GM18507 (cell line): ENCODE measurements at regions not wholly inside any gene's neighbourhood (a gene's known extent, or its start where the extent isn't known, plus 50 kb on each side); places are given as distances from the start of the nearest gene placed in this dataset.

Experiments used
- DNase-seq: peaks from one replicate; pipeline ENCODE4 v3.0.0; 2011; ENCODE audit warnings: low read depth; ENCODE audit not compliant: insufficient read length; ENCODE audit errors: extremely low spot score
- FAIRE-seq: peaks from 2 replicates; lab custom pipeline; 2011; peaks lifted over from hg19 to GRCh38; lab: Jason Lieb, UNC

- FAIRE-seq (no peak), DNase-seq (no peak)
These were observed 125.0 kb upstream of the APC start for GRCh38 chr5:112612663-112613062.

- no peak for DNase-seq
- FAIRE-seq = no peak
These were observed 123.4 kb upstream of the APC start for GRCh38 chr5:112614285-112614684.

GRCh38 chr5:112614986-112615385 lies 122.7 kb upstream of the APC start:
- DNase-seq (no peak), FAIRE-seq (no peak)

GRCh38 chr5:112616812-112617547 lies 120.7 kb upstream of the APC start:
- FAIRE-seq (no peak), DNase-seq (no peak)

DNA sequence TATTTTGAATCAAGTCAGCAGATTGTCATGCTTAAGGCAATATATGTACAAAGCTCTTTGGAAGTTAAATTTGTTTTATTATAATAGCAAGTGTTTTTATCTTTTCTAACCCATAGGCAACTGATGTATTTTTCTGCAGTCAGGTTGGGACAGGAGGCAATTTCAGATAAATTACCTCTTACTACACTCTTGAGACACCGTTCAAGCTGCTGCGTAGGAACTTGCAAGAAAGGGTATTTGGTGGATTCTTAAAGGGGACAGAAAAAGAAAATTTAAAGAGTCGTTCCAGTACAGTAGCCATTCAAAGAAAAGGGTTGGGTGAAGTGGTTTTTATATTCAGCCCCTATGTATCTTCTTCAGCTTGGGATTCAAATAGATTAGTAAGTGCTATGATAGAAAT lies 112.4 kb upstream of the APC start:
- FAIRE-seq = no peak

DNA sequence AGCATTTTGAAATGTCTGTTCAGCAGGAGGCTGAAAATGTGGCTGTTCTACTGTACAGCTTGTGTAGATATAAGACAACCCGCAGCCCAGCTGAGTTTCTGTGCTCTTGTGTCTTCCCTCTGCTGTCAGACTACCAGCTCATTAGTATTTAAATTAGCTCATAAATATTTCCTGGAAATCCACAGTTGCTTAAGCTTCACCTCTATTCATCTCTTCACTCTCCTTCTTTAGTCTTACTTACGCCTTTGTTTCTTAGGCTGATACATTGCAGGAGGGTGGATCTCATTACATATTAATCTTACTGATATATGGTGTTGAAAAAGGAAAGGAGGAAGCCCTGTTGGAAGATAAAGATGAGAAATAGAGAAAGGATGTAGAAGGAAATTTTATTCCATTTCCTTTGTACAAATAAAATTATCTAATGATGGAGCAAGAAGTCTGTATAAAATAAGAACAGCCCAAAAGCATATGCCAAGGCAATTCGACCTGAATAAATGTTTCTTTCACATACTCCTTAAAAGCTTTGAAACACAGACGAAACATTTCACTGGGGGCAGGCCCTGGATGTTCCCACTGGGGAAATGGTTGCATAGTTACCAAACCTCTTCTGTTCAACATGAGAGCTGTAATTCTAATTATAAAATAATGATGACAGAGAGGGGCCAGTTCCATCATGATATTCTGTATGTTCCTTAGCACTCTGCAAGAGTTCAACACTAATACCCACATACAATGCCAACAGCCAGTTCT lies 111.8 kb upstream of the APC start:
- no peak for DNase-seq
- FAIRE-seq = no peak

More for the DNA sequence above, 112.4 kb upstream of the APC start:
- no peak for DNase-seq

- no peak for FAIRE-seq
- DNase-seq = no peak
These were observed 111.0 kb upstream of the APC start for GRCh38 chr5:112626715-112627114.

DNA sequence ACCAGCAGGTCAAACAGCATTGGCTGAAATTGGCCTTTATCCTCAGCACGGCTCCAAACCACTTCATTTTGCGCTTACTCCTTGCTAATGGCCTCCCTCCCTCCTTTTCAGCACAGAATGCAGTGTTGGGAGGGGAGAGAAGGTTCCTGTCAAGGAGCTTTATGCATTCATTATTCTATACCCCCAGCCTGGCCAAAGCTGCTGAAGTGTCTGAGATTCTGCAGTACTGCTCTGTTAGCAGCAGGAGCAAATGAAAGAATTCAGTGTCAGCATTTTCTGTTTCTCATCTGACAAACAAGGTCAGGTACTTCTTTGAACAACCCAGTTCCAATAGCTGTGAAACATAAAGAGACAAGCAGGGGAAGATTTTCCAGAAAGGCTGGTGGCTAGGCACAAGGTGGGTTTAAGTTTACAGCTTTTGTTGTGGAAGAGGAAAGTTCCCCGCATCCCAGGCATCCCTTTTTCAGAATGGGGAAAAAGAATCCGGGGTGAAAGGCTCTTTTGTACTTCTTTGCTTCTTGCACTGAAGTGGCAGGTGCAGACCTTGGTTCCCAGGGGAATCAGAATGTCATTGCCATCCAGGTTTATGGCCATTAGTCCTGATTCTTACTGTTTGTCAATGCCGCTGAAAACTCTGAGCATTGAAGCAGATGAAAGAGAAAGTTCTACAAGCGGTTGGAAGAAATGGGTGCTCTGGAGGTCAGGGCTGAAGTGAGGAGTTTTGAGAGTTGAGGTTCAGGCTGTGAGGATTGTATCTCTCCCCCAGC lies 109.3 kb upstream of the APC start:
- DNase-seq (no peak), FAIRE-seq (no peak)

DNA sequence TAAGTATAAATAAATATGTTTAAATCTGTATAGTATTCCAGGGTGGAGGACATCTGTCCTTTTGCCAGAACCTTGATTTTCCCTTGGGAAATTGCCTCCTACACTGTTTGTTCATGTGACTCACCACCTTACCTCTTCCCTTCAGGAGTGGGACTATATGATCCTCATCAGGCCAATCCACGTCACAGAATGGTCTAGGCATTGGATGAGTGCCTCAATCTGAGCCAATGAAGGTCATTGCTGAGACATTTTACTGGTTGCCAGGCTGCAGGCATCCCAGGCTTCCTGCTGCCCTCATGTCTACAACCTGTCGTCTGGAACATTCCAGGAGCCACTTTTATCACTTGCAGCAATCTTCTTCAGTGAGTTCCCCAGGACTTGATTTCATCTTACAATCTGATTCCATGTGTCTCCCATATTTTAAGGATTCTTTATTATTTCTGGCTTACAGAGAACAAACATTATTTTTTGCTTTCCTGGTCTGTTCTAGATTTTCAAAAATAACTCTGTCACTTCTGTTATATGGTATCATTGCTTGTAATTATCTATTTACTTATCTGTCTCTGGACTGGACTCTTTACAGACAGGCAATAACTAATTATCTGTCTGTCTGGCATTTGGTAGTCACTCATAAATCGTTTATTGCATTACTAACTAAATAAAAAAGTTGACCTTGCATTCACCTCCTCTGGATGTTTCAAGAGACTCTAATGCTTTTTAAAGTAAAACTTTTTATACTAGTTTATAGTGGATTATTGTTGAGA lies 107.3 kb upstream of the APC start:
- no peak for FAIRE-seq

DNA sequence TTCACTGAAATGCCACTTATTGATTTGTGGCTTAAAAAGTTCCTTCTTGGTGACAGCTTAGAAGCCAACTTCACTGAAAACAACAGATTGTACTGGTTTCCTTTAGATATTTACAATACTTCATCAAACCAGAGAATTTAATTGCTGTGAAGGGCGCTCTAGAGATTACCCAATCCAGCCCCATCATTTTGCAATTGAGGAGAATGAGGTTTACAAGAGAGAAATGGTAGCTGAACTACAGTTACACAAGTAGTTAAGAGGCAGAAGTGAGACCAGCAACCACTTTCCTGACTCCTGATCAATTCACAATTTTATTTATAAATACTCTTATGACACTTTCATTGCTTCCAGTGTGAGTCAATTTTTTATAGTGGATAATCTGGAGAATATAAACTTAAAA lies 103.5 kb upstream of the APC start:
- FAIRE-seq (no peak), DNase-seq (no peak)

More for the DNA sequence above, 107.3 kb upstream of the APC start:
- DNase-seq = no peak

GRCh38 chr5:112634796-112635195 lies 102.9 kb upstream of the APC start:
- DNase-seq (no peak), FAIRE-seq (no peak)

DNA sequence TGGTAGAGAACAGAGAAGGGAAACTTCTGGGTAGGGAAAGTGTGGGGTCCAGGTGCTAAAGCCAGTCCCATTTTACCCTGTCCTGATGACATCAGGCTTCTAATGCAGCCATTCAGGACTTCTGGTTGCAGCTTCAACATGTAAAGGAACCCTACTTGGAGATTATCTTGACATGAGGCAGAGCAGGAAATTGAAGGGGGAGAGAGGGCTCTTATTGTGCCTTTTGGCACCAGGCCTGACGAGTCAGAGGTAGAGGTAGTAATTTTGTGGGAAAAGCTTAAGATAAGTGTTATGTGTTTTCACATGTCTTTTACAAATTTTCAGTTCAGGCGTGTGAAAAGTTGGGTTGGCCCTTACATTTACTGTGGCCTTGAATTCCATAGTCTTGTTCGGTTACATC lies 102.4 kb upstream of the APC start:
- FAIRE-seq (no peak), DNase-seq (no peak)

DNA sequence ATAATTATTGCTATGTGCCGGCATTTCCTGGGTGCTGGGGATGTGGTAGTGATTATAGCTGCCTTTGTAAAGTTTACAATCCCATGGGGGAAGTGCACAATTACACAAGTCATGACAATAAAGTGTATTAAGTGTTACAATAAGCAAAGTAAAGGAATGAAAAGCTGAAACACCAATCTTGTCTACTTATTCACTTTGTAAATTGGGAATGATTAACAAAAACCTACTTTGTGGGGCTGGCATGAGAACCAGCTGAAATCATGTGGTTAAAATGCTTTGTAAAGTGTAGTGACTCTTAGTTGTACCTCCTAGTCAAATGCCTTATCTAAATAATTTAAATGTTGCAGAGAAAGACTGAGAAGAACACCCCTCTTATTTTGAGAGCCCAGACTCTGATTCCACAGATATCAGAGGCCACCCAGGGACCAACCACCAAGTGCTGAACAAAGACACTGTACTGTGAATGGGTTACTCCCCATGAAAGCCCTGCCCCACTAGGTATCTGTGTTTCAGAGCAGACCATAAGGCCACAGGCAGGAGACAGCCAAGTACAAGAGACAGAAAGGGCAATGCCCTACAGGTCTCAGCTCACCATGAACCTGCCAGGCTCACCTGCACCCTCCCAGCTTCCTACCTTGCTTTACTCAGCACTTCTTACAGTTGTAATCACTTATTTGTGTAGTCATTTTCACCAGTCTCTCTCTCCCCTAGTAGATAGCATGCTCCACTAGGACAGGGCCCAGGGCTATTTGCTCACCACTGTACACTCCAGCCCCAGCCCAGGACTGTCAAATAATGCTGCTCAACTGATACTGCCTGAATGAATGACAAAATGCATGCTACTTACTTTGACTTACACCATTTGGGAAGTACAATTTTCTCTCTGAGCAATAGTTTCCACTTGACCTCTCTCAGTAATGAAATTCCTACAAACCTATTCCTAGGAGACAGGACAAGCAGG lies 101.6 kb upstream of the APC start:
- DNase-seq (no peak), FAIRE-seq (no peak)

GRCh38 chr5:112636751-112637150 lies 100.9 kb upstream of the APC start:
- FAIRE-seq (no peak), DNase-seq (no peak)

- DNase-seq = no peak
These were observed 100.3 kb upstream of the APC start for GRCh38 chr5:112637343-112637742.

GRCh38 chr5:112640546-112640945 lies 97.1 kb upstream of the APC start:
- FAIRE-seq = no peak
- DNase-seq = no peak

More at GRCh38 chr5:112637343-112637742, 100.3 kb upstream of the APC start:
- FAIRE-seq = no peak

- no peak for FAIRE-seq
These were observed 96.1 kb upstream of the APC start for GRCh38 chr5:112641515-112642110.

DNA sequence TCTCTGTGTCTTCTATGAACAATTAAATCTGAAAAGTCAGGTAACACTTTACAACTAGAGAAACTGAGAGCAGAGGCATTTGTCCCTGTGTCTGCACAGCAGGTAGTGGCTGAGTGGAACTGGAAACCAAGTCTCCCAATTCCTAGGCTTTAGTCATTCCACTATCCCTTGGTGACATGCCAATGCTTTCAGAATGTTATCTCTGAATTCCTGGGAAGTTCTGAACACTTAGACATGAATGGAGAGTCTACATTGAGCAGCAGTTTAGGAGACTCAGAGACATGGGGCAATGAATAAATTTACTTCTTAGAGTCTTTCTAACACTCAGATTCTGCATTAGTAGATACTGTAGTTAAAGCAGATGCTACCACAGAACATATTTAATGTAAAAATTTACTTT lies 94.8 kb upstream of the APC start:
- FAIRE-seq = no peak
- no peak for DNase-seq

More at GRCh38 chr5:112641515-112642110, 96.1 kb upstream of the APC start:
- DNase-seq = no peak
